Neutrophil (primary cell): ENCODE measurements at regions not wholly inside any gene's neighbourhood (a gene's known extent, or its start where the extent isn't known, plus 50 kb on each side); places are given as distances from the start of the nearest gene placed in this dataset.
"Not testable (repeated sequence)": the region's sequence is repeated elsewhere in the genome, so short reads cannot be mapped to it uniquely, and the experiment has no call there.

Experiments used
- H3K27ac ChIP-seq: fragments of 200-600 bp; sonication (generic); 2 replicates; pipeline ENCODE4 v1.5.1; 2016; ENCODE audit warnings: mild to moderate bottlenecking, moderate library complexity
- H3K27me3 ChIP-seq: fragments of 200-600 bp; sonication (generic); 2 replicates; pipeline ENCODE4 v1.6.0; 2016; ENCODE audit warnings: mild to moderate bottlenecking
- H3K36me3 ChIP-seq: fragments of 200-600 bp; sonication (generic); 2 replicates; pipeline ENCODE4 v1.5.1; 2017
- H3K4me1 ChIP-seq, 2 experiments: fragments of 200-600 bp in 1 of 2; sonication (generic) in 1 of 2; 1 replicate in 1 of 2; 2 replicates in 1 of 2; pipeline versions ENCODE4 v1.5.1 to v1.6.1; 2013 to 2016; ENCODE audit warnings: low read depth in 1 of 2, low read length in 1 of 2, mild to moderate bottlenecking in 1 of 2, moderate library complexity in 1 of 2; ENCODE audit not compliant: control insufficient read depth in 1 of 2, insufficient read depth in 1 of 2
- H3K4me3 ChIP-seq, 2 experiments: fragments of 200-600 bp in 1 of 2; sonication (generic) in 1 of 2; 1 replicate in 1 of 2; 2 replicates in 1 of 2; pipeline ENCODE4 v1.5.1; 2013 to 2016; ENCODE audit warnings: low read depth in 1 of 2, low read length in 1 of 2, mild to moderate bottlenecking in 1 of 2, moderate library complexity in 1 of 2
- H3K9me3 ChIP-seq: fragments of 200-600 bp; sonication (generic); 2 replicates; pipeline ENCODE4 v1.5.1; 2016
- CTCF ChIP-seq: fragments of 200-600 bp; sonication (generic); IDR thresholded peaks from 2 replicates; pipeline ENCODE4 v1.5.1; 2016; ENCODE audit warnings: antibody characterized with exemption

- Histone ChIP-seq H3K4me3 (no peak overlapping the region), H3K27me3 (no peaks in the 10 kb centered on the region)
These were observed 66.5 kb upstream of the SVIL start for GRCh38 chr10:29701306-29701705.

GRCh38 chr10:29699621-29700020 lies 64.8 kb upstream of the SVIL start:
- Histone ChIP-seq H3K36me3 (no peaks in the 10 kb centered on the region), H3K27ac (peak overlapping the region; percentile 66), H3K4me3 (no peak overlapping the region), H3K4me1 (peaks cover 26 to 41% of the 10 kb centered on the region in 2 experiments), H3K27me3 (no peaks in the 10 kb centered on the region), H3K9me3 (no peaks in the 10 kb centered on the region)
- no peak for TF ChIP-seq CTCF

More at GRCh38 chr10:29701306-29701705, 66.5 kb upstream of the SVIL start:
- Histone ChIP-seq H3K36me3 (no peaks in the 10 kb centered on the region), H3K4me1 (peaks cover 26 to 50% of the 10 kb centered on the region in 2 experiments), H3K27ac (peak overlapping the region; percentile 82), H3K9me3 (no peaks in the 10 kb centered on the region)
- TF ChIP-seq CTCF = no peak

- H3K27ac ChIP-seq = peak overlapping the region; percentile 66
- H3K4me1 ChIP-seq = peaks cover 26 to 36% of the 10 kb centered on the region in 2 experiments
- H3K9me3 ChIP-seq = no peaks in the 10 kb centered on the region
- H3K27me3 ChIP-seq = no peaks in the 10 kb centered on the region
- no peak for TF ChIP-seq CTCF
- H3K4me3 ChIP-seq = no peak overlapping the region
- H3K36me3 ChIP-seq = no peaks in the 10 kb centered on the region
These were observed 64.2 kb upstream of the SVIL start for GRCh38 chr10:29698773-29699490.

GRCh38 chr10:29696581-29696980 lies 61.8 kb upstream of the SVIL start:
- not testable (repeated sequence) for H3K27me3 ChIP-seq, H3K36me3 ChIP-seq, H3K27ac ChIP-seq, H3K4me3 ChIP-seq, H3K9me3 ChIP-seq
- H3K4me1 ChIP-seq = peaks cover 19 to 28% of the 10 kb centered on the region in 2 experiments

GRCh38 chr10:29694121-29694520 lies 59.4 kb upstream of the SVIL start:
- Histone ChIP-seq H3K4me3 (no peak overlapping the region), H3K27me3 (no peaks in the 10 kb centered on the region), H3K9me3 (no peaks in the 10 kb centered on the region), H3K4me1 (peaks cover 20 to 28% of the 10 kb centered on the region in 2 experiments), H3K36me3 (no peaks in the 10 kb centered on the region), H3K27ac (peak overlapping the region; percentile 61)
- no peak for TF ChIP-seq CTCF

GRCh38 chr10:29692121-29692539 lies 57.4 kb upstream of the SVIL start:
- no peak for TF ChIP-seq CTCF
- peaks cover 38 to 48% of the 10 kb centered on the region in 2 experiments for H3K4me1 ChIP-seq
- no peaks in the 10 kb centered on the region for H3K9me3 ChIP-seq
- no peak overlapping the region for H3K4me3 ChIP-seq
- peak overlapping the region; percentile 49 for H3K27ac ChIP-seq
- H3K36me3 ChIP-seq = no peaks in the 10 kb centered on the region
- no peaks in the 10 kb centered on the region for H3K27me3 ChIP-seq
